ENCODE measurements at regions not wholly inside any gene's neighbourhood (a gene's known extent, or its start where the extent isn't known, plus 50 kb on each side); places are given as distances from the start of the nearest gene placed in this dataset.

GRCh38 chr16:13552062-13552959 lies 367.6 kb upstream of the ERCC4 start:
- Mint-ChIP-seq H3K27ac (ENCODE audit: low read depth) (no peak overlapping the region), H3K27me3 (no peaks in the 10 kb centered on the region), H3K4me3 (no peak overlapping the region), H3K36me3 (ENCODE audit: insufficient read depth) (no peaks in the 10 kb centered on the region), H3K4me1 (no peaks in the 10 kb centered on the region), H3K9me3 (peaks cover 11% of the 10 kb centered on the region)
- ATAC-seq (replicated peaks; ENCODE audit: extremely low read depth, poor library complexity, severe bottlenecking) = no peak
- DNase-seq (ENCODE audit: low spot score in 2 of 2) = no peak

GRCh38 chr16:13552960-13553257 lies 367.0 kb upstream of the ERCC4 start:
- no peaks in the 10 kb centered on the region for H3K4me1 Mint-ChIP-seq

DNA sequence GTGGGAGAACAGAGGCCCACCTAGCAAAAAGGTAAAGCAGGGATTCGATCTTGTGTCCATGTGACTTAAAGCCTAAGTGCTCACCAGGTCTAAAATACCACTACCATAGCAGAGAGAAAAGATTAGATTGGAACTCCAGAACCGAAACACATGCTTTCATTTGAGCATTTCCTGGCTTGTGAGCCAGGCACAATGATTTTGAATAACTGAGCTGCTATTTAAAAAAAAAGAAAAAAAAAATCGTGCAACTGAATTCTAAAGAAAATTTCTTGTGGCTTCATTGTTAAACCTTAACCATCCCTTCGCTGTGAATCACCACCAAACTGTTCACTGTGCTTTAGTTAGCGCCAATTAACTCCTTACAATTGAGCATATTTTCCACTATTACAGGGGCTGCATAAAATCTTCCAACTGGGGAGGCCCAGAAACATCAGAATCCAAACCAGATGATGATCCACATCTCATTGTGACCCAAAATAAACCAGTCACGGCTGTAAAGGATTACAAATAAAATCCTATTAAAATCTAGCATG lies 366.4 kb upstream of the ERCC4 start:
- Mint-ChIP-seq H3K27me3 (no peaks in the 10 kb centered on the region), H3K9me3 (peaks cover 11% of the 10 kb centered on the region), H3K4me1 (no peaks in the 10 kb centered on the region), H3K27ac (ENCODE audit: low read depth) (no peak overlapping the region), H3K4me3 (no peak overlapping the region), H3K36me3 (ENCODE audit: insufficient read depth) (no peaks in the 10 kb centered on the region)
- DNase-seq (ENCODE audit: low spot score in 2 of 2) = no peak
- ATAC-seq (replicated peaks; ENCODE audit: extremely low read depth, poor library complexity, severe bottlenecking) = no peak

More at GRCh38 chr16:13552960-13553257, 367.0 kb upstream of the ERCC4 start:
- no peak overlapping the region for H3K4me3 Mint-ChIP-seq
- no peak for ATAC-seq (replicated peaks; ENCODE audit: extremely low read depth, poor library complexity, severe bottlenecking)
- peaks cover 11% of the 10 kb centered on the region for H3K9me3 Mint-ChIP-seq
- no peaks in the 10 kb centered on the region for H3K36me3 Mint-ChIP-seq (ENCODE audit: insufficient read depth)
- DNase-seq (ENCODE audit: low spot score in 2 of 2) = no peak
- H3K27me3 Mint-ChIP-seq = no peaks in the 10 kb centered on the region
- H3K27ac Mint-ChIP-seq (ENCODE audit: low read depth) = no peak overlapping the region

DNA sequence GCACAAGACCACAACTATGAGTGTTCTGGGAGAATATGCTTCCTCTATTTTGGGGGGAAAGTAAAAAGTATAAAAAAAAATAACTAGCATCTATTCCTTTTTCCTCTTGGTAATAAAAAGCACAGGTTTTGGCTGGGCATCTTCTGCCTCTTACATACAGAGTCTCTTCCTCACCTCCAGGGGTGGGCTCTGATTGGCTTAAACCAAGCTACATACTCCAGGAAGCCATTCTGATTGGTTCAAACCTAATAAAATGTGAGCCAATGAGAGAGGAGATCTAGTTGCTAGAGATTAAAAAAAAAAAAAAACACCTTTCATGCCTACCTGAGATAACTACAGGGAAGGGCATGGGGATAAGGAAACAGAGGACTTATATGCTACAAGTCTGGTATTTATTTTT lies 365.9 kb upstream of the ERCC4 start:
- DNase-seq (ENCODE audit: low spot score in 2 of 2) = no peak
- peaks cover 11% of the 10 kb centered on the region for H3K9me3 Mint-ChIP-seq
- no peaks in the 10 kb centered on the region for H3K4me1 Mint-ChIP-seq
- H3K4me3 Mint-ChIP-seq = no peak overlapping the region
- H3K27me3 Mint-ChIP-seq = no peaks in the 10 kb centered on the region
- ATAC-seq (replicated peaks; ENCODE audit: extremely low read depth, poor library complexity, severe bottlenecking) = no peak
- H3K27ac Mint-ChIP-seq (ENCODE audit: low read depth) = no peak overlapping the region
- H3K36me3 Mint-ChIP-seq (ENCODE audit: insufficient read depth) = no peaks in the 10 kb centered on the region

- no peaks in the 10 kb centered on the region for H3K36me3 Mint-ChIP-seq (ENCODE audit: insufficient read depth)
- no peaks in the 10 kb centered on the region for H3K4me1 Mint-ChIP-seq
- H3K4me3 Mint-ChIP-seq = no peak overlapping the region
- no peaks in the 10 kb centered on the region for H3K27me3 Mint-ChIP-seq
- peaks cover 11% of the 10 kb centered on the region for H3K9me3 Mint-ChIP-seq
- ATAC-seq (replicated peaks; ENCODE audit: extremely low read depth, poor library complexity, severe bottlenecking) (no peak), DNase-seq (ENCODE audit: low spot score in 2 of 2) (no peak)
- H3K27ac Mint-ChIP-seq (ENCODE audit: low read depth) = no peak overlapping the region
Measured at GRCh38 chr16:13554643-13555042, 365.3 kb upstream of the ERCC4 start.

DNA sequence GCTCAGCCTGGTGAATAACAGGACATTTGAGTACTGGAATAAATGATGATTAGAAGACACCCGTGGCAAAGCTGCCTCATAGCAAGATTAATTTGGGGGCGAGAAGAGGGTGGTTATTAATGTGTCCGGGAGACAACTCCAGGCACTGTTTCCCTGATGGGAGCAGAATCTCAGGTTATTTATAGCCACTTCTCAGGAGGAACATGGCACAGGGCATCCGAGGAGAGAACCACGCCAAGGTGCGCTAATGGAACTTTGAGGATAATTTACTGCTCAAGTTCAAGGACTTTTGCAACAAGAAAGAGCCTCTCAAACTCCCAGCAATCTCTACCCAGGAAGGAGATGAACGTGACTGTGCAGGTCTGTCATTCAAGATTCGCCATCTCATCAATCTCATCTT lies 362.5 kb upstream of the ERCC4 start:
- Mint-ChIP-seq H3K27me3 (no peaks in the 10 kb centered on the region), H3K9me3 (peaks cover 5% of the 10 kb centered on the region), H3K4me1 (no peaks in the 10 kb centered on the region), H3K27ac (ENCODE audit: low read depth) (no peak overlapping the region), H3K4me3 (no peak overlapping the region), H3K36me3 (ENCODE audit: insufficient read depth) (no peaks in the 10 kb centered on the region)
- DNase-seq (ENCODE audit: low spot score in 2 of 2) (no peak), ATAC-seq (replicated peaks; ENCODE audit: extremely low read depth, poor library complexity, severe bottlenecking) (no peak)

- H3K27me3 Mint-ChIP-seq = no peaks in the 10 kb centered on the region
- H3K4me3 Mint-ChIP-seq = no peak overlapping the region
- H3K9me3 Mint-ChIP-seq = peaks cover 5% of the 10 kb centered on the region
- H3K36me3 Mint-ChIP-seq (ENCODE audit: insufficient read depth) = no peaks in the 10 kb centered on the region
- no peak for ATAC-seq (replicated peaks; ENCODE audit: extremely low read depth, poor library complexity, severe bottlenecking)
- H3K27ac Mint-ChIP-seq (ENCODE audit: low read depth) = no peak overlapping the region
- DNase-seq (ENCODE audit: low spot score in 2 of 2) = no peak
- H3K4me1 Mint-ChIP-seq = no peaks in the 10 kb centered on the region
Measured at GRCh38 chr16:13558752-13559151, 361.2 kb upstream of the ERCC4 start.

- ATAC-seq (replicated peaks; ENCODE audit: extremely low read depth, poor library complexity, severe bottlenecking) = no peak
- Mint-ChIP-seq H3K36me3 (ENCODE audit: insufficient read depth) (no peaks in the 10 kb centered on the region), H3K4me3 (no peak overlapping the region)
Measured at GRCh38 chr16:13559624-13560023, 360.3 kb upstream of the ERCC4 start.

GRCh38 chr16:13560151-13560550 lies 359.8 kb upstream of the ERCC4 start:
- Mint-ChIP-seq H3K4me1 (no peaks in the 10 kb centered on the region), H3K4me3 (no peak overlapping the region), H3K9me3 (peaks cover 5% of the 10 kb centered on the region), H3K27ac (ENCODE audit: low read depth) (no peak overlapping the region), H3K27me3 (no peaks in the 10 kb centered on the region), H3K36me3 (ENCODE audit: insufficient read depth) (no peaks in the 10 kb centered on the region)
- DNase-seq (ENCODE audit: low spot score in 2 of 2) (no peak), ATAC-seq (replicated peaks; ENCODE audit: extremely low read depth, poor library complexity, severe bottlenecking) (no peak)

More at GRCh38 chr16:13559624-13560023, 360.3 kb upstream of the ERCC4 start:
- H3K27ac Mint-ChIP-seq (ENCODE audit: low read depth) = no peak overlapping the region
- H3K4me1 Mint-ChIP-seq = no peaks in the 10 kb centered on the region
- no peaks in the 10 kb centered on the region for H3K27me3 Mint-ChIP-seq
- H3K9me3 Mint-ChIP-seq = peaks cover 5% of the 10 kb centered on the region
- no peak for DNase-seq (ENCODE audit: low spot score in 2 of 2)

DNA sequence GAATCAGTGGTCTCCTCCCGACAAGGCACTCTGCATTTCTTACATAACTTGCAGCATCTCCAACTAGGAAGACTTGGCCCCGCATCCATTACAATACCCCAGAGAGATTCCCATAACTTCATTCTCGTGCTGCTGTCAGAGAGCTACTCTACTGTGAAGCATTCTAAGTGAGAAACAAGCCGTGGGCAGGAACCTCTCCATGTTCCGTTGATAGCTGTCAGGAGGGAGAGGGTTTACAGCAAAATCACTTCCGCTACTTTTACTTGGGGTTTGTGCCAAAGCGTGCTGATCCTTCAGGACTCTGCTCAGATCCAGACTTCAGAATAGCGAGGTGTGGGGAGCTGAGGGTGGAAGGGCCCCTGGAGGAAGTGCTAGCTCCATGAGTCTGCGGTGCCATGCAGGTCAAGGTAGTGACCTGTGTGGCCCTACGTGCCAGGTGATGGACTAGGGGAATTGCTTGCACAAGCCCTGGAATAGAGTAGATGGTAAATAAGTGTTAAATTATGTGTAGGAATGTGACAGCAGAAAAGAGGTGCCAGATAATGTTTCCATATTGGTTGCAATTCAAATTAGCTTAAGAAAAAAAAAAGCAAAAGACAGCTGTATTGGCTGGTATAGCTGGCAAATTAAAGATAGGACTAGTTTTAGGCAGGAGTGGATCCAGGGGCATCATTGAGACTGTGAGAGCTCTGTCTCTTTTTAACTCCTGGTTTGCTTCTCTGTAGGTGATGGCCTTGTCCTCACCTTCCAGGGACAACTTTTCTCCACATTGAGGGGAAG lies 358.5 kb upstream of the ERCC4 start:
- H3K4me3 Mint-ChIP-seq = no peak overlapping the region
- ATAC-seq (replicated peaks; ENCODE audit: extremely low read depth, poor library complexity, severe bottlenecking) (no peak), DNase-seq (ENCODE audit: low spot score in 2 of 2) (no peak)
- no peaks in the 10 kb centered on the region for H3K4me1 Mint-ChIP-seq
- H3K27ac Mint-ChIP-seq (ENCODE audit: low read depth) = no peak overlapping the region
- H3K9me3 Mint-ChIP-seq = peaks cover 5% of the 10 kb centered on the region
- no peaks in the 10 kb centered on the region for H3K27me3 Mint-ChIP-seq
- H3K36me3 Mint-ChIP-seq (ENCODE audit: insufficient read depth) = no peaks in the 10 kb centered on the region

GRCh38 chr16:13568803-13569202 lies 351.2 kb upstream of the ERCC4 start:
- H3K9me3 Mint-ChIP-seq = peaks cover 7% of the 10 kb centered on the region
- no peak for DNase-seq (ENCODE audit: low spot score in 2 of 2)
- no peak overlapping the region for H3K4me3 Mint-ChIP-seq
- H3K27me3 Mint-ChIP-seq = no peaks in the 10 kb centered on the region
- H3K4me1 Mint-ChIP-seq = no peaks in the 10 kb centered on the region
- no peaks in the 10 kb centered on the region for H3K36me3 Mint-ChIP-seq (ENCODE audit: insufficient read depth)
- ATAC-seq (replicated peaks; ENCODE audit: extremely low read depth, poor library complexity, severe bottlenecking) = no peak
- no peak overlapping the region for H3K27ac Mint-ChIP-seq (ENCODE audit: low read depth)

DNA sequence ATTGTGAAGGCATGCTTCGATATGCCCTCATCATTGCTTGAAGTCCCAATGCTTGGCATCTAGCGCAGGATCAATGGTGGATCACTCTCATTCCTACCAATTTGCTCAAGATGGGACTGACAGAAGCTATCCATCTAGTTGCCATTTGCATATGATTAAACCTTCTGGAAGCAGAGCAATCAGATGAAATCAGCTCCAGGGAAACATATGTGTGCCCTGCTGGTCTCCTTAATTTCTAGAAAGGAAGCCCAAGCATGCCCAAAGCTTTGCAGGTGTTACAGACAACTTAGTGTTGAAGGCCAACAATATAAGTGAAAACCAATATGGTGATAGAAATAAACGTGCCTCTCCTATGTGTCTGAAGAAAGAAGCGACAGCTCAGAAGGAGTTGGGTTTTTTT lies 350.0 kb upstream of the ERCC4 start:
- Mint-ChIP-seq H3K4me1 (no peaks in the 10 kb centered on the region), H3K27ac (ENCODE audit: low read depth) (no peak overlapping the region)

GRCh38 chr16:13571036-13571435 lies 348.9 kb upstream of the ERCC4 start:
- no peaks in the 10 kb centered on the region for H3K27me3 Mint-ChIP-seq
- H3K27ac Mint-ChIP-seq (ENCODE audit: low read depth) = no peak overlapping the region
- no peak for DNase-seq (ENCODE audit: low spot score in 2 of 2)
- no peaks in the 10 kb centered on the region for H3K4me1 Mint-ChIP-seq
- peaks cover 16% of the 10 kb centered on the region for H3K9me3 Mint-ChIP-seq
- no peak overlapping the region for H3K4me3 Mint-ChIP-seq
- no peaks in the 10 kb centered on the region for H3K36me3 Mint-ChIP-seq (ENCODE audit: insufficient read depth)
- ATAC-seq (replicated peaks; ENCODE audit: extremely low read depth, poor library complexity, severe bottlenecking) = no peak

More for the DNA sequence above, 350.0 kb upstream of the ERCC4 start:
- no peaks in the 10 kb centered on the region for H3K27me3 Mint-ChIP-seq
- no peak overlapping the region for H3K4me3 Mint-ChIP-seq
- peaks cover 12% of the 10 kb centered on the region for H3K9me3 Mint-ChIP-seq
- DNase-seq (ENCODE audit: low spot score in 2 of 2) (no peak), ATAC-seq (replicated peaks; ENCODE audit: extremely low read depth, poor library complexity, severe bottlenecking) (no peak)
- no peaks in the 10 kb centered on the region for H3K36me3 Mint-ChIP-seq (ENCODE audit: insufficient read depth)
